ENCODE measurements at regions not wholly inside any gene's neighbourhood (a gene's known extent, or its start where the extent isn't known, plus 50 kb on each side); places are given as distances from the start of the nearest gene placed in this dataset.

DNA sequence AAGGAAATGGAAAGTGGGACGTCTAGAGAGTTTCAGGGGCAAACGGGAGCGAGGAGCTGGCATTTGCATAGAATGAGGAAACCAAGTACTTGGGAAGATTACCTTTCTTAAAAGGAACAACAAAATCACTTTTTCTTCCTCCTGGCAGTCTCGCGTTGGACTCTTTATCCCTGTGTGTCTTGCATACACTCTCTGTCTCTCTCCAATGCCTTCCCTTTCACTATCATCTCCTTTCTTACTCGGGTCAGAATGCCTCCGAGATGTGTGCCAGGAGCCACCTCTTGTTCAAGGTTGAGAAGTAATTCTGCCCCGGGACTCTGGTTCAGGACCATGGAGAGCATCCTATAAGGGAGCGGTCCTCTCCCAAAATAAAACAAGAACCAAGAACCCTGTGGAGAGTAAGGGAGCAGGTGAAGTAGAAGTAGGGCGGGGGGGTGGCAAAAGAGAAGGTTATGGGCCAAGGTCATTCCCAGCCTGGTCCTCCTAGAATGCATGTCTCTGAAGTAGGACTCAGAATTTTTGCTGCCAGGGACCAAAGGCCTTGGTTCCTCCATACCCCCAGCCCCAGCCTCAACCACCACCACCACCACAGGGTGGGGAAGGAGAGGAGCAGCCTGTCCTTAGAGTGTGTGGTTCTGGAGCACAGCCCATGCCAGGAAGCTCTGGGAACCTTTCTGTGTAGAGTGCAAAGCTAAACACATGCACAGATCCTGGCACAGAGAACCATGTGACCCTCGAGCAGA, 72.1 kb upstream of the ARAP3 start:
- Histone ChIP-seq H3K36me3 (ENCODE audit: control insufficient read depth, insufficient read depth, low read length) (no peaks in the 10 kb centered on the region), H3K27me3 (replicated peaks; ENCODE audit: control insufficient read depth, insufficient read depth, low read length) (no peaks in the 10 kb centered on the region), H3K9me3 (no peaks in the 10 kb centered on the region), H3K4me3 (ENCODE audit: low read depth, low read length) (no peak overlapping the region), H3K4me1 (peaks cover 7% of the 10 kb centered on the region)
- Mint-ChIP-seq H3K9me3 (ENCODE audit: unreplicated experiment) (no peaks in the 10 kb centered on the region), H3K4me3 (ENCODE audit: unreplicated experiment) (no peak overlapping the region), H3K27ac (ENCODE audit: unreplicated experiment) (no peak overlapping the region), H3K4me1 (ENCODE audit: low read depth, unreplicated experiment) (peaks cover 20% of the 10 kb centered on the region), H3K27me3 (ENCODE audit: insufficient read depth, unreplicated experiment) (peaks cover 7% of the 10 kb centered on the region), H3K36me3 (ENCODE audit: insufficient read depth, unreplicated experiment) (no peaks in the 10 kb centered on the region)
- DNase-seq = peak; percentile 47 to 64
- TF ChIP-seq CTCF (IDR thresholded peaks at IDR 0.05; ENCODE audit: insufficient read depth in 1 of 2, low read depth in 1 of 2, low read length in 1 of 2, severe bottlenecking in 1 of 2, unreplicated experiment in 1 of 2) = no peak
- ChIA-PET POLR2A (no interaction called here), CTCF (interaction anchor here (0.6 to 2.1 kb wide), 3 partner anchors 125 to 1596 kb away, joined by 3 to 8 read pairs (median 3); partner anchors contain the start of gene PCDH1)
- BruUV-seq (replicated peaks) = no TSS peak
- intact Hi-C loops (cut with micrococcal nuclease; ENCODE audit: unreplicated experiment) = loop anchor here (1.0 kb wide), 3 partner anchors 11 to 123 kb away; no protein-coding TSS in a partner anchor

GRCh38 chr5:141753143-141753970, 71.3 kb upstream of the ARAP3 start:
- no peak for TF ChIP-seq CTCF (IDR thresholded peaks at IDR 0.05; ENCODE audit: insufficient read depth in 1 of 2, low read depth in 1 of 2, low read length in 1 of 2, severe bottlenecking in 1 of 2, unreplicated experiment in 1 of 2)
- H3K27ac Mint-ChIP-seq (ENCODE audit: unreplicated experiment) = no peak overlapping the region
- no peaks in the 10 kb centered on the region for H3K36me3 ChIP-seq (ENCODE audit: control insufficient read depth, insufficient read depth, low read length)
- H3K36me3 Mint-ChIP-seq (ENCODE audit: insufficient read depth, unreplicated experiment) = no peaks in the 10 kb centered on the region
- BruUV-seq (replicated peaks) = no TSS peak
- no peaks in the 10 kb centered on the region for H3K9me3 ChIP-seq
- no peaks in the 10 kb centered on the region for H3K27me3 ChIP-seq (replicated peaks; ENCODE audit: control insufficient read depth, insufficient read depth, low read length)
- no peak for DNase-seq
- H3K4me3 ChIP-seq (ENCODE audit: low read depth, low read length) = no peak overlapping the region
- H3K27me3 Mint-ChIP-seq (ENCODE audit: insufficient read depth, unreplicated experiment) = peaks cover 7% of the 10 kb centered on the region
- no peak overlapping the region for H3K4me3 Mint-ChIP-seq (ENCODE audit: unreplicated experiment)
- H3K4me1 ChIP-seq = peaks cover 2% of the 10 kb centered on the region
- H3K4me1 Mint-ChIP-seq (ENCODE audit: low read depth, unreplicated experiment) = peaks cover 17% of the 10 kb centered on the region
- intact Hi-C loops (cut with micrococcal nuclease; ENCODE audit: unreplicated experiment) = no loop called here
- ChIA-PET CTCF (interaction anchor here (0.6 kb wide), 1 partner anchor 1595 kb away, joined by 3 read pairs; no protein-coding TSS in a partner anchor), POLR2A (no interaction called here)
- no peaks in the 10 kb centered on the region for H3K9me3 Mint-ChIP-seq (ENCODE audit: unreplicated experiment)
